ENCODE measurements at regions not wholly inside any gene's neighbourhood (a gene's known extent, or its start where the extent isn't known, plus 50 kb on each side); places are given as distances from the start of the nearest gene placed in this dataset.

DNA sequence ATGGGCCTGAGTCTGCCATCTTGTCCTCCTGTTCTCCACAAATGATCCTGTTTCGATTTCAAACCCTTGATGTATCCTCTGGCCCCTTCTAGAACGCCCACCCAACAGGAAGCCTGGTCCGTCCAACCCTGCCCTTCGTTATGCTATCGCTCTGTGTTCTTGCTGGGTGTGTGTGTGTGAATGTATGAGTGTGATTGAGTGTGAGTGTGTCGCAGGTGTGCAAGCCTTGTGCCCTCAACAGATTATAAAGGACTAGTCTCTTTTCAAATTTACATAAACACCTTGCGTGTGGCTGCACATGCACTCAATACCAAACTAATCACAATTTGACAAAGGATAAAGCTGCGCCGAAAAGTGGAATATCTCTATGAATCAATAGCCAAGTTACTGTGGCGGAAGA lies 149.5 kb upstream of the SALL3 start:
- no peak overlapping the region for H3K4me3 ChIP-seq (ENCODE audit: low read depth, low read length)
- TF ChIP-seq CTCF (IDR thresholded peaks at IDR 0.05; ENCODE audit: borderline replicate concordance, insufficient read depth, low read depth, low read length): no peak

DNA sequence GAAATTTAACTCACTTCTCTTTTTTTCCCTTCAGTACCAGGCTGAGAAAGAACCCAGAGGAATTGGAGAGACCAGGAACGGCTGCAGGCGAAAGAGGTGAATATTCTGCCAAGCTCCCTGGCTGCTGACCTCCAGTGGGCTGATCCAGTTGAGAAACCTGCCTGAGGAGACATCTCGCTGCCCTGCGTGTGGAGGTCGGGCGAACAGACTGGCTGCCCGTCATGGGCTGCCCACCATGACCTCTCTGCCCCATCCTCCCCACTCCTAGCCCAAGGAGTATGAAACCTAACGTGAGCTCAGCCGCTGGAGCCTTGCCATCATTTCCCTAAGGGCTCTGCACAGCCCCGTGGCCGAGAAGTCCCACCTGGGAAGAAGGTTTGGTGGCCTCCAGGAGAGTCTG lies 148.8 kb upstream of the SALL3 start:
- H3K4me3 ChIP-seq (ENCODE audit: low read depth, low read length): no peak overlapping the region

DNA sequence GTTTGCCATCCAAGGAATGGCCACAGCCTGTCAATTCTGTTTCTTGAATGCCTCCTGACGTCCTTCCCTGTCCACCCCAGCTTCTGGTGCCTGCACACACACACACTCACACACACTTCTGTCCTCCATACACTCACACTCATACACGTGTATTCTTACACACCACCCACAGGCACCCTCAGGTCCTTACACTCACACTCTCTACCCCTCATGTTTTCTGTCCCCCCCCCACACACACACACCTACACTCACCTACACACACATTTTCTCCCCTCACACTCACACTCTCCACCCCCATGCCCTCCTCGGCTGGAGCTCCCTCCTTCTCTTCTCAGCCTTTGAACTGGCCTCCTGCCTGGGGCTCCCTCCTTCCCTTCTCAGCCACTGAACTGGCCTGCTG lies 148.0 kb upstream of the SALL3 start:
- TF ChIP-seq CTCF (IDR thresholded peaks at IDR 0.05; ENCODE audit: borderline replicate concordance, insufficient read depth, low read depth, low read length): no peak
- no peak overlapping the region for H3K4me3 ChIP-seq (ENCODE audit: low read depth, low read length)

More for the DNA sequence above, 148.8 kb upstream of the SALL3 start:
- TF ChIP-seq CTCF (IDR thresholded peaks at IDR 0.05; ENCODE audit: borderline replicate concordance, insufficient read depth, low read depth, low read length): no peak

DNA sequence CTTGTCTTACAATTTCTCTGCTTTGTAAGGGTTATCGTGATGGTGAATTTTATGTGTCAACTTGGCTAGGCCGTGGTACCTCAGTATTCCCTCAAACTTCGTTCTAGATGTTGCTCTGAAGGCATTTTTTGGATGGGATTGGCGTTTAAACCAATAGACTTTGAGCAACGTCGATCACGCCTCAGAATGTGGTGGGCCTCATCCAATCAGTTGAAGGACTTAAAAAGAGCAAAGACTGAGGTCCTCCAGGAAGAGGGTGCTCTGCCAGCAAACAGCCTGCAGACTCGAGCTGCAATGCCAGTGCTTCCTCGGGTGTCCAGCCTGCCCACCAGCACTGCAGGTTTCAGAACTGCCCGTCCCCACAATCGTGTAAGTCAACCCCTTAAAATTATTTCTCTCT lies 145.8 kb upstream of the SALL3 start:
- no peak for TF ChIP-seq CTCF (IDR thresholded peaks at IDR 0.05; ENCODE audit: borderline replicate concordance, insufficient read depth, low read depth, low read length)
- no peak overlapping the region for H3K4me3 ChIP-seq (ENCODE audit: low read depth, low read length)

- no peak for TF ChIP-seq CTCF (IDR thresholded peaks at IDR 0.05; ENCODE audit: borderline replicate concordance, insufficient read depth, low read depth, low read length)
- no peak overlapping the region for H3K4me3 ChIP-seq (ENCODE audit: low read depth, low read length)
These were observed 142.8 kb upstream of the SALL3 start for GRCh38 chr18:78836838-78837237.

DNA sequence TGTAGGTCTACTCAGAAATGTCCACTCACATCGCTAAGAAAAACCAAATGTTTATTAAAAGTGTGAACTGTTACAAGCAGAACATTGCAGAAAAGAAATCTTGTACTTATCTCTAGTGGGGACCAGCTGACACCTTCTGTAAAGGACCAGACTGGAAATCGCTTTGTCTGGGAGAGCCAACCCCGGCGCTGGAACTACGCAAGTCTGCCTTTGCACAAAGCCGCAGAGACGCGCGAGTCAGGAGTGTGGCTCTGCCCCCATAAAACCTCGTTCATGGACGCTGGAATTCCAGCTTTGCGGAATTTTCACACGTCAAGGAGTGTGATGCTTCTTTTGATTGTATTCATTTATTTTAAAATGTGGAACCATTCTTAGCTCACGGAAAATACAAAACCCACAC lies 141.9 kb upstream of the SALL3 start:
- TF ChIP-seq CTCF (IDR thresholded peaks at IDR 0.05; ENCODE audit: borderline replicate concordance, insufficient read depth, low read depth, low read length): no peak
- H3K4me3 ChIP-seq (ENCODE audit: low read depth, low read length): no peak overlapping the region

- no peak overlapping the region for H3K4me3 ChIP-seq (ENCODE audit: low read depth, low read length)
- TF ChIP-seq CTCF (IDR thresholded peaks at IDR 0.05; ENCODE audit: borderline replicate concordance, insufficient read depth, low read depth, low read length): no peak
These were observed 141.4 kb upstream of the SALL3 start for GRCh38 chr18:78838183-78838582.
